GM21619 (cell line): ENCODE measurements at regions not wholly inside any gene's neighbourhood (a gene's known extent, or its start where the extent isn't known, plus 50 kb on each side); places are given as distances from the start of the nearest gene placed in this dataset.
A peak's percentile ranks its signal among the peaks of the same experiment; 100 is the strongest.

Experiments
- ATAC-seq: cut with Tn5 transposase; IDR thresholded peaks from one replicate; pipeline ENCODE4 v1.9.1; 2021; ENCODE audit not compliant: unreplicated experiment

DNA sequence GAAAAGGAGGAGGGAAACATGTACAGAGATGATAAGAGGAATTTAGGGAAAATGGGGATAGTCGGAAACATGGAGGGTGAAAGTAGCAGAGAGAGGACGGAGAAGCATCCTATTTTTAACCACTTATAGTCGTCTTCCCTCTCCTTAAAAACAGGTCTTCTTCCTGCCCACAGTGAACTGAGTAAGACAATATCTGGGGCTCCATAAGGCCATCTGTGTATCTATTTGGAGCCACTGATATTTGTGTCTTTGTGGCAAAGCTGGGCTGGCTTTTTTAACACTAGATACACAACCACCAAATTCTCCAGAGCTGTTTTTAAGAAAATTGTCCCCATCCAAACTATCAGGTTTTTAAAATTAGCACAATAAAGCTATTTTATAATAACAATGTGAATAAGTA, 109.5 kb upstream of the RAP1B start:
- ATAC-seq = no peak

DNA sequence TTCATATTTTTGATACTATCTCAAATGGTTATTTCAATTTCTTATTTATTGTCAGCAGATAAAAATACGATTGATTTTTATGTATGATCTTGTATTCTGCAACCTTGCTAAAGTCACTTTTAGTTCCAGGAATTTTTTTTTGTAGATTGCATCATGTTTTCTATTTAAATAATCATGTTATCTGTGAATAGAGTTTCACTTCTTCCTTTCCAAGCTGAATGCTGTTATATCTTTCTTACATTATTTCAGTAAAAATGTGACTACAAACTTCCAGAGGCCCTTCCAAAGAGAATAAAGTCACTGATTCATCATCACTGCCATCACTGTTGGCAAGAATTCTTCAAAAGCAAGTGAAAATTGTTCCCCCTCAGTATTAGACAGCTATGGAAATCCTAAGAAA, 104.7 kb upstream of the RAP1B start:
- ATAC-seq = no peak

DNA sequence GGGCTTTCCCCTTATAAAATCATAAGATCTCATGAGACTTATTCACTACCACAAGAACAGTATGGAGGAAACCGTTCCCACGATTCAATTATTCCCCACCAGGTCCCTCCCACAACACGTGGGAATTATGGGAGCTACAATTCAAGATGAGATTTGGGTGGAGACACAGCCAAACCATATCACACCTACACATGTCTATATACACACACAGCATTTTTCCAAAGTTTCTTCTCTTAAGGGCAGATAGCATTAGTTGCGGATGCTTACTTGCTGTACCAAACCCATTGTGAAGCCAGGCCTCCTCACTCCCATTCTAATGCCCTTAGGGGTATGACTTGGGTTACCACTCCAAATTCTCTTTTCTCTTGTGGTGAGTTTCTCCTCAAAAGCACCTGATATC, 104.1 kb upstream of the RAP1B start:
- no peak for ATAC-seq

DNA sequence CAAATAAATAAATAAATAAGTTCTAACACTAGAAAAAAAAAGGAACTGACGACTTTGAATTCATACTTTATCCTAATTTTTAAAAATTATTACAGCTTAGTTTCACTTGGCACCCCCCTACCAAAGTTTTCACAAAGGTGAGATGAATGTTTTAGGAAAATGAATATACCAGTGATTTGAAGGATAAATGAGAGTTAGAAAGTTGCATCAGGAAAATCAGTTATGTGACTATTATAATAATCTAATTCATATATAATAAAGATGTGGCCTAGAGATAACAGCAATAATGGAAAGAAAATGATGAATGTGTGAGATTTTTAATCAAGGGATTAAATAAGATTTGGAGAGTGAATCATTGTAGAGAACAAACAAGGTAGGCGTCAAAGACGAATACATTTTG, 103.0 kb upstream of the RAP1B start:
- ATAC-seq = no peak

DNA sequence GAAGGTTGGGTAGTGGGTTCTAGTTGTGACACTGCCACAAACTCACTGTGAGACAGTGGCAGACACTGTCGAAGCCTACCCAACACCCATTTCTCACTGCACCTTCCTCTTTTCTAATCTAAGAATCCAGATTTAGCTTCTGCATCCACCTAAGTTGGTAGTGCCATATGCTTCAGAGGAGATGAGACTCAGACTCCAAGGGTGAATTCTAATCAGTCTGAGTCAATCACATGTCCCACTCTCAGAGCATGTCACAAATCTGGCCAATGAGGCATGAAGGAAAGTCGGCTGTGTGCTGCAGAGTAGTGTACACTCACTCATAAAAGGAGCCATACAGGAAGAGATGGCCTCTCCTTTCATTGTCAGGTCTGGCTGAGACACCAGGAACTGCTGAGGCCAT, 102.1 kb upstream of the RAP1B start:
- ATAC-seq = no peak

DNA sequence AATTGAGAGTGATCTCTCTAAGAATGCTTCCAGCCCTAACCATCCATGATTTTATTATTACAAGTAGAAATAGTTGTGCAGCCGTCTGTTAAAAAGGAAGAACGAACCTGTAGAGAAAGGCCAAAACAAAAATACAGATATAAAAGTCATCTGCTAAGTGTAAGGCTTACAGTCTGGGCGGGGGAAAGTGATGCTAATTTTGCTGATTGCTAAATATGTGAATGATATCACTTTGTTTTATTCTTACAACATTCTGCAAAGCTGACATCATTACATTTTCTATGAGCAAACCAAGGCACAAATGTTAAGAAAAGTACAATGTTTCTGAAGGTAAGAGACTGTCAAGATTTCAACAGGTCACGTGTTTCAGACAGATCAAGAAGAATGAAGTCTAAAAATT, 101.5 kb upstream of the RAP1B start:
- no peak for ATAC-seq

DNA sequence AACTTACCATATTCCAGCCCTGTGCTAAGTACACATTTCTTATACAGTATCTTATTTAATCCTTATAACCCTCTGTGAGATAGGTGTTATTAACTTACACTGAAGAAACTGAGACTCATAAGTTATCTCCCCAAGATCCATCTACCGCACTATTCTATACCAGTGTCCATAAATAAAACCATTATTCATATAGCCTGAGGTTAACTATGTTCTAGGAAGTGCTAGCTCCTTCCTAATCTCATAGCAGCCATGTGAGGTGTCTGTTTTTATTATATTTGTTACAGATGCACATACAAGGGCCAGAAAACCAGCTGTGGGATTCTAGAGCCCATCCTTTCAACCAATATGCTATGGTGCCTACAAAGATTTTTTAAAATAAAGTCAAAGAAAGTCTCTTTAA, 100.3 kb upstream of the RAP1B start:
- ATAC-seq = no peak

DNA sequence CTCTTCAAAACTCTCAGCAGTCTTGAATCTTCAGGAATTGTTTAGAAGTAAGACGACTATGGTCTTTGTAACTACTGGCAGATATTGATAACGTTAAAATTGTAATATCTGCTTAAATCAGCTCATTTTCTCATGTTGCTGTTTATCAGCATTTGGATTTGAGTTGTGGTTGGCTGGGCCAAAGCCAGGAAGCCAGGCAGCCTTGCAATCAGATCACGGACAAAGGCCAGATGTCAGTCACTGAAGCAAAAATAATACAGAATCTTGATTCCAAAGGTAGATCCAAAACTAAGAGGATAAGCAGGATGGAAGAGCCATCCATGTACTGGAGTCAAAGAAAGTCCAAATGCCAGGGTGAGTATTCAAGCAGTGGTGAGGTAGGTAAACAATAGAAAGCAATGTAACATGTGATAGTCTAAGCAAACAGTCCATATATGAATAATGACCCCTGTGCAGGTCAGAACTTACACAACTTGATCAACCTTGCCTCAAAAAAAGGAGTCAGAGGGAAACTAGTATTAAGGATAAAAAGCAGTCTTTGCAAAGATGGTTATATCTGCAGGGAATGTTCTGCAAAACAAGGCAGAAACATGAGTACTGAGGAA, 95.8 kb upstream of the RAP1B start:
- ATAC-seq = no peak

DNA sequence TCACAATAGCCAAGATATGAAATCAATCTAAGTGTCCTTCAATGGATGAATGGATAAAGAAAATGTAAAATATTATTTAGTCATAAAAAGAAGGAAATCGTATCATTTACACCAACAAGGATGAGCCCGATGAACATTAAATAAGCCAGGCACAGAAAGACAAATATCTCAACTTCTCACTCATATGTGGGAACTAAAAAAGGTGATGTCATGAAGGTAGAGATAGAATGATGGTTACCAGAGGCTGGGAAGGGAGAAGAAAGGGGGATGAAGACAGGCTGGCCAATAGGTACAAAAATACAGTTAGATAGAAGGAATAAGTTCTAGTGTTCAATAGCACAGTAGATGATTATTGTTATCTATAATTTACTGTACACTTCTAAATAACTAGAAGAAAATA, 94.9 kb upstream of the RAP1B start:
- ATAC-seq = no peak

DNA sequence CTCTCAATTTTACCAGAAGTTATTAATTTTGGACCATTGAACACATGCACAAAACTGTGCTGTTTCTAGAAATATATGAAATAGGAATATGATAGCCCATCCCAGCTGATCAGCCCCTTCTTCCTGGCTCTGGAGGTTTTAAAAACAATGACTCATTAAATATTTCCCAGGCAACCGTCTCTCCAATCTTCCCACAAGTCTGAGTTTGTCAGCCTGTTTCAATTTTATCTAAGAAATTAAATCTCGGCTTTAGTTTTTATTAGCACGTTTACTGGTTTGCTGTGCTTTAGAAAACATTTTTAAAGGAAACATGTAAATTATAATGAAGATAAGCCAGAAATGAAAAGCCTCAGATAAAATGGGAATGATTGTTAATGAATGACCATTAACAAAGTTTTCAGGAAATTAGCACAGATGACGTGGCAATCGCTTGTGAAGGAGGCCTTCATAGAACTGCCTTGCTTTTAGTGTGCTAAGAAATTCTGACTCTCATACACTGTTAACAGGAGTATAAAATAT, 89.3 kb upstream of the RAP1B start:
- ATAC-seq = no peak

DNA sequence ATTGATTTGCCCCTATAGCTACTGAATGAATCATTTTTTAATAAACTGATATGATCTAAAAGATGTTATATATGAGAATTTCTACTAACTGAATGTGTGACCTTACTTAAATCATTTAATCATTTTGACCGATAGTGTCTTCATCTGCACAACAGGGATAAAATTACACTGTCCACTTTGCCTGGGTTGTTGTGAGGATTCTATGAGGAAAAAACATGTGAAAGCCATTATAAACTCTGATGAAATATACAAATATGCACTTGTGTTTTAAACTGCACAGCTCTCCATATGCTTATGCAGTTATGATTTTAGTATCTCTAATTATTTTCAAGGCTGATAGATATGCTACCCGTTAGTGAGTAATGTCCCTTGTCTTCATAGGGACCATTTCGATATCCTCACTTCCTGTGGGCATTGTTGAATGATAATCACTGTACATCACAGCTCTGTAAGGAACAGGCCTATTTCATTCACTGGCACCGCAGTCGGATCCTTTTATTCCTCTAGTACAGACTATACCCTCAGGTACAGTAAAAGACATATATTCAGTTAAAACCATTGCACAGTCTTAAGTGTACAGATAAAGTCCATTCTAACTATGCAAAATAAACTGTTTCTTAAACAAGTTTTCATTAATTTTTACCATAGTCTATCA, 88.7 kb upstream of the RAP1B start:
- ATAC-seq = no peak

DNA sequence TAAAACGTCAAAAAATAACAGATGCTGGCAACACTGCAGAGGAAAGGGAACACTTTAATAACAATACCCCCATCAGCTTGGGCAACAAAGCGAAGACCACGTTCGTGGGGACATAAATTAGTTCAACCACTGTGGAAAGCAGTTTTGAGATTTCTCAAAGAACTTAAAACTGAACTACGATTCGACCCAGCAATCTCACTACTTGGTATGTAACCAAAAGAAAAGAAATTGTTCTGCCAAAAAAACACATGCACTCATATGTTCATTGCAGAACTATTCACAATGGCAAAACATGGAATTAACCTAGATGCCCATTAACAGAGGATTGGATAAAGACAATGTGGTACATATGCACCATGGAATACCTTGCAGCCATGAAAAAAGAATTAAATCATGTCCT, 81.2 kb upstream of the RAP1B start:
- no peak for ATAC-seq

DNA sequence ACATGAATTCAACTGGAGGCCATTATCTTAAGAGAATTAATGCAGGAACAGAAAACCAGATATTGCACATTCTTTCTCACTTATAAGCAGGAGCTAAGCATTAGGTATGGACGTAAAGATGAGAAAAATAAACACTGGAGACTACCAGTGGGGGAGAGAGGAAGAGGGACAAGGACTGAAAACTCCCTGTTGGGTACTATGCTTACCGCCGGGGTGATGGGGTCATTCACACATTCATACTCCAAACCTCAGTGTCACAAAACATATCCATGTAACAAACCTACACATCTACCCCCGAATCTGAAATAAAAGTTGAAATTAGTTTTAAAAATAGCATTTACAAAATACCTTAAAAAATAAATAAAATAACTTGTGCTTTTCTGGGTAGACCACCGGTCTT, 80.8 kb upstream of the RAP1B start:
- ATAC-seq = no peak

DNA sequence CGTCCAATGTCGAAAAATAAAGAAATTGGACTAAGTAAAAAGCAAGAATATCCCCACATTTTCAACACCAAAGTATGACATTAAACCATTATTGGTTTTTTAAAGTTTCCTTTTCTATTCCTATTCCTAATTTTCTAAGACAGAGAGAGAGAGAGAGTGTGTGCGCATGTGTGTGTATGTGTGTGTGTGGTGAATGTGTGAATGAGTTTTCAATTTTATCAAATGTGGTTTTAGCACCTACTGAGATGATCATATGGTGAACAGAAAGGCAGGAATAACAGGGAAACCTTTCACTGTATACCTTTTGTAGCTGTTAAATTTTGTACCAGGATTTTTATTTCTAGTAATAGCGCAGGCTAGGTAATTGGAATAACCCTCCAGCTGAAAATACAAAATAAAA, 80.4 kb upstream of the RAP1B start:
- ATAC-seq = no peak

DNA sequence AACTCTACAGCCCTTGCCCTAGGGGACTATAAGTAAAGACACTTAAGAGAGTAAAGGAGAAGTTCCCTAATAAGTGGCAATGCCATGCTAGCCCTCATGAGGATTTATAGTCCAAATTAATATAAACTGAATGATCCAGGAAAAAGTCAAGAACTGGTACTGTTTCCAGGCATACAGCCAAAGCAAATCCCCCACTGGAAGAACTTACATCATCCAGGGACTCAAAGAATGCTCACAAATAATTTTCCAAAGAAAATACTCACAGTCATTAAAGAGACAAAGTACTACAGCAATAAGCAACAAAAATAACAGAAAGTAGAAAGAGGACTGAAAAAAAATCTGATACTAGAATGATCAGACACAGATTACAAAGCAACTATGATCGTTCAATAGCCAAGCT, 79.7 kb upstream of the RAP1B start:
- ATAC-seq = no peak

DNA sequence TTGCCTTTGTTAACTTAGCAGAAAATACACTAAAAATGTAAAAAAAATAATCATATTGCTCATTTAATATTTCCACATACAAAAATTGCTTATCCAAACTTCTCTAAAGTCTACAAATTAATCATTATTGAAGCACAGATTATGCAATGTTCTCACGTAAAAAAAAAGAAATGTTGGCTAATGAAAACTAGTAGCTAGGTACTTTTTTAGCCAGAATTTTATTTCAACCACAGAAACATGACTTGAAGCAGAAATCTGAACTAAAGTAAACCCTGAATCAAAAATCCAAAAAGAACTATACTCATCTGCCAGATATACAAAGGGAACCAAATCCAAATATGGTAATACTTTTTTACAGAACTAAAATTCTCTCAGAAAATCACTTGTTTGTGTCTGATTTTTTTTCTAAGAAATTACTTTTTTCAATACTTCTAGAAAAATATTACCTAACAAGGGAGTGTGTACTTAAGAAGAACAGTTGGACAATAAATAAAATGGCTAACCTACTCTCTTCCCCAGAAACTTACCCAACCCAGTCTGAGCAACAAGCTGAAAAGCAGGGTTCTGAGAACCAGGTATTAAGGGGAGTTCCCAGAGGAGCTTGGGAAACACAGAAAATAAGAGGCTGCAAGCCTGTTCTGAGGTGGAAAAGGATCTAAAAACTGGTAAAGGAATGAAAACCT, 78.4 kb upstream of the RAP1B start:
- no peak for ATAC-seq

DNA sequence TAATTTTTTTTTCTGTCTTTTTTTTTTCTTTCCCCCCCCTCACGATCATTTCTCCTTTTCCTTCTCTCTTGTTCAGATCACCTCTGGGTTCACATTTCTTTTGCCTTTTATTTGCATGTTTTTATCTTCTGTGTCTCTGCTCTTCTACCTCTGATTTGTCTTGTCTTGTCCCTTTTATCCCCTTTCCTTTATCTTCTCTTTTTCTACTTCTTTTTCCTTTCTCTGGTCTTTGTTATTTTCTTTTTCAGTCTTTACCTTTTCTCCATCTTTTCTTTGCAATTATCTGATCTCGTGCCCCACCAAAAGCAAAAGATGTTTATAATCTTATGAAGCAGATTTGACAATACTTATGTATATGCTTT, 77.8 kb upstream of the RAP1B start:
- no peak for ATAC-seq

DNA sequence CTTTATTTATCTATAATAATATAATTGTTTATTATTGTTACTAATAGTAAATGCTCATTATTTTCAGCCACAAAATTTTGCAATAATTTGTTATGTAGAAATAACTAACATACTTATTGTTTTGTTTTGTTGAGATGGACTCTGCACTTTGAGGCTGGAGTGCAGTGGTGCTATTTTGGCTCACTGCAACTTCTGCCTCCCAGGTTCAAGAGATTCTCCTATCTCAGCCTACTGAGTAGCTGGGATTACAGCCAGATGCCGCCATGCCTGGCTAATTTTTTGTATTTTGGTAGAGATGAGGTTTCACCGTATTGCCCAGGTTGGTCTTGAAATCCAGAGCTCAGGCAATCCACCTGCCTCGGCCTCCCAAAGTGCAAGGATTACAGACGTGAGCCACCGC, 76.6 kb upstream of the RAP1B start:
- no peak for ATAC-seq

DNA sequence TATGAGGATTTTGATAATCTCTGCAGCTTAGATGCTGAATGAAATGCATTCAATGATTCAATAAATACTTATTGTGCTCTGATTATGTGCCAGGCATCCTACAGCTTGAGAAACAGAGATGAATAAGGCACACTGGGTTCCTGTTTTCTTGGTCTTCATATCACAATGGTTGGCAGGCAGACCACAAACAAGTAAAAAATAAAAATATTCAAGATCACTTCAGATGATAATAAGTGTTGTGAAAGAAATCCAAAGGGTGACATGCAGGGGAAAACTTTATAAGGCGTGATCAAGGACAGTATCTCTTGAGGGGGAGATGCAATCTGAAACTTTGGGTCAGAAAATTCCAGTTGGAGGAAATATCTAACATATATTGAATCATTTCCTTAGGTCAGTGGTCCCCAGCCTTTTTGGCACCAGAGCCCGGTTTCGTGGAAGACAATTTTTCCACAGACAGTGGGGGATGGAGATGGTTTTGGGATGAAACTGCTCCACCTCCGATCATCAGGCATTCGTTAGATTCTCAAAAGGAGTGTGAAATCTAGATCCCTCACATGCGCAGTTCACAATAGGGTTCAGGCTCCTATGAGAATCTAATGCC, 73.7 kb upstream of the RAP1B start:
- ATAC-seq = no peak

DNA sequence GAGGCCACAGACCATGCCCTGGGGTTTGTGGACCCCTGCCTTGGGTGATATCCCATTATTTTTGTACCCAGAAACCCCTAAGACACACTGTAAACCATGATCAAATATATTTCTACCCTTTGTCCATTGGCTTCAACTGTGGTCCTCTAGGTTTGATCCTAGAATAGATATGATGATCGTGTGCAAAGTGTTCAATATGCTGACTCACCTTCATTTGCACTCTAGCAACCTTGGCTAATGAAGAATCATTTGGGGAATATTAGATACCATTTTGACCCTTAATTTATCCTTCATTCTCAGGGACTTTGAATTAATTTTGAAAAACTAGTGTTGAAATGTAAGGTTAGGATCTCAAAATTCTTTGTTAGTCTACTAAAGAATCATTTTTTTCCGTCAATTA, 73.1 kb upstream of the RAP1B start:
- ATAC-seq = no peak

DNA sequence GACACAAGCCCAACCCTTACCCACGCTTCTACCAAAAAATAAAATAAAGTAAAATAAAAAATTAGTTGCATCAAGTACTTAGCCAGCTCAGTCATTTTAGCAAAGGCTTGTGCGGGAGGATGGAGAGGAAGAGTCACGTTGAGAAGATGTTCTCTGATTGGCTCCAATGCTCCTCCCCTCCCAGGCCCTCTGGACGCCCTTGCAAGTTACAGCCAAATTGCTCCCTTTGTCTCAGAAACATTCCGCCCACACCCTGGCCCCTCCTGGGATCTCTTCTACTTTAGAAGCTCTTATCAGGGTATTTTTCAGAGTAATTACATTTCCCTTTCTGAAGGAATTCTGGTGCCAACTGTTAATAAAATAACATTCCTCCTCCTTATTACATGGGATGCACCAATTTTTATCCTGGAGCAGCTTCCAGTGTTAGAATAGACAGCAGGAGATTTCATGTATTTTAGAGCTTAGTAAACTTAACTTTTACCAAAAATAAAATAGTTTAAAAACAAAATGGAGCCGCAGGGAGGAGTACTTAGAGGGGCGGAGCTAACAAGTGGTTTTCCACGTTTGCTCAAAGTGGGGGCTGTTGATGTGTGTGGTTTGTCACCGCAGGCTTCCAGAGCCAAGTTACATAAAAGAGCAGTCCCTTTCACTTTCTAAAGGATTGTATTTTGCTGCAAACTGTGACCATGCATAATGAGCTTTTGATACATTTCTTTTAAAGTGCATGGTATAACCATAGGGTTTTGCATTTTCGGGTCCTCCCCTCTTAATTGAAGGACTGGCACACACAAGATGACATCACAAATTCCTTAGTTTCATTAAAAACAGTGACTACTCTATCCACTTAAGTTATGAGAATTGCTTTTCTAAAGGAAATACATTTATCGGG, 71.7 kb upstream of the RAP1B start:
- peak; percentile 56 for ATAC-seq
